Ascending aorta (tissue), 2 donors: ENCODE measurements at regions not wholly inside any gene's neighbourhood (a gene's known extent, or its start where the extent isn't known, plus 50 kb on each side); places are given as distances from the start of the nearest gene placed in this dataset.
"Not testable (repeated sequence)": the region's sequence is repeated elsewhere in the genome, so short reads cannot be mapped to it uniquely, and the experiment has no call there.

Experiments used
- DNase-seq, 2 donors: peaks; one replicate each; pipeline ENCODE4 v3.0.0-alpha.2; 2019; ENCODE audit warnings: low spot score in 2 of 2
- H3K27ac ChIP-seq, 2 donors: fragments of 200-600 bp; sonication (generic); one replicate each; pipeline ENCODE4 v1.5.1; 2016 to 2017; ENCODE audit warnings: mild to moderate bottlenecking in 1 of 2
- H3K27me3 ChIP-seq: fragments of 200-600 bp; sonication (generic); one replicate; pipeline ENCODE4 v1.5.1; 2017
- H3K36me3 ChIP-seq, 2 donors: fragments of 200-600 bp; sonication (generic); one replicate each; pipeline ENCODE4 v1.5.1; 2016
- H3K4me1 ChIP-seq, 2 donors: fragments of 200-600 bp; sonication (generic); one replicate each; pipeline ENCODE4 v1.5.1; 2016 to 2017; ENCODE audit warnings: mild to moderate bottlenecking in 1 of 2
- H3K4me3 ChIP-seq, 2 donors: fragments of 200-600 bp; sonication (generic); one replicate each; pipeline ENCODE4 v1.5.1; 2016 to 2017; ENCODE audit warnings: mild to moderate bottlenecking in 1 of 2
- H3K9me3 ChIP-seq, 2 donors: fragments of 200-600 bp; sonication (generic); one replicate each; pipeline ENCODE4 v1.5.1; 2016
- CTCF ChIP-seq, 3 experiments: fragments of 200-600 bp in 2 of 3; fragments of 450-650 bp in 1 of 3; sonication (generic) in 2 of 3; IDR thresholded peaks; one replicate each; pipeline ENCODE4 v1.5.1; 2016 to 2019; ENCODE audit warnings: antibody characterized with exemption in 3 of 3, mild to moderate bottlenecking in 1 of 3, moderate library complexity in 1 of 3
- intact Hi-C: fragments of 100-400 bp; cut with DNase I; formaldehyde crosslinking; loops from one replicate; pipeline ENCODE4 v1.15.1; 2023

GRCh38 chr13:59425211-59425741 lies 738.5 kb downstream of the DIAPH3 start:
- DNase-seq = no peak
- H3K27me3 ChIP-seq = no peaks in the 10 kb centered on the region
- intact Hi-C loops = no loop called here
- no peak overlapping the region for H3K4me3 ChIP-seq
- TF ChIP-seq CTCF (IDR thresholded peaks at IDR 0.05) = no peak
- no peaks in the 10 kb centered on the region for H3K9me3 ChIP-seq
- no peaks in the 10 kb centered on the region for H3K4me1 ChIP-seq
- H3K27ac ChIP-seq = no peak overlapping the region
- no peaks in the 10 kb centered on the region for H3K36me3 ChIP-seq

- Histone ChIP-seq H3K4me1 (no peaks in the 10 kb centered on the region), H3K36me3 (no peaks in the 10 kb centered on the region), H3K4me3 (no peak overlapping the region), H3K27me3 (no peaks in the 10 kb centered on the region), H3K27ac (no peak overlapping the region), H3K9me3 (peaks cover 0 to 12% of the 10 kb centered on the region in 2 donors)
- intact Hi-C loops = no loop called here
- no peak for TF ChIP-seq CTCF (IDR thresholded peaks at IDR 0.05)
- DNase-seq = no peak
These were observed 728.7 kb downstream of the DIAPH3 start for GRCh38 chr13:59435024-59435423.

- intact Hi-C loops = no loop called here
- Histone ChIP-seq H3K36me3 (no peaks in the 10 kb centered on the region), H3K27me3 (no peaks in the 10 kb centered on the region), H3K4me3 (no peak overlapping the region), H3K9me3 (peaks cover 0 to 12% of the 10 kb centered on the region in 2 donors), H3K27ac (no peak overlapping the region), H3K4me1 (no peaks in the 10 kb centered on the region)
- no peak for DNase-seq
- no peak for TF ChIP-seq CTCF (IDR thresholded peaks at IDR 0.05)
These were observed 726.0 kb downstream of the DIAPH3 start for GRCh38 chr13:59437544-59438301.

- intact Hi-C loops = no loop called here
- no peak for TF ChIP-seq CTCF (IDR thresholded peaks at IDR 0.05)
- DNase-seq = no peak
- Histone ChIP-seq H3K36me3 (no peaks in the 10 kb centered on the region), H3K27ac (no peak overlapping the region), H3K27me3 (no peaks in the 10 kb centered on the region), H3K4me1 (no peaks in the 10 kb centered on the region), H3K9me3 (no peaks in the 10 kb centered on the region), H3K4me3 (no peak overlapping the region)
These were observed 723.8 kb downstream of the DIAPH3 start for GRCh38 chr13:59439776-59440428.

- H3K4me3 ChIP-seq, DNase-seq, H3K9me3 ChIP-seq, H3K4me1 ChIP-seq, H3K27ac ChIP-seq, intact Hi-C loops, H3K27me3 ChIP-seq, H3K36me3 ChIP-seq: not testable (repeated sequence)
These were observed 722.7 kb downstream of the DIAPH3 start for GRCh38 chr13:59441068-59441467.

- H3K27ac ChIP-seq = no peak overlapping the region
- intact Hi-C loops = no loop called here
- no peak for DNase-seq
- H3K4me3 ChIP-seq = no peak overlapping the region
- no peaks in the 10 kb centered on the region for H3K27me3 ChIP-seq
- no peak for TF ChIP-seq CTCF (IDR thresholded peaks at IDR 0.05)
- H3K36me3 ChIP-seq = no peaks in the 10 kb centered on the region
- no peaks in the 10 kb centered on the region for H3K9me3 ChIP-seq
- H3K4me1 ChIP-seq = no peaks in the 10 kb centered on the region
These were observed 722.0 kb downstream of the DIAPH3 start for GRCh38 chr13:59441596-59442280.
